ENCODE measurements at regions not wholly inside any gene's neighbourhood (a gene's known extent, or its start where the extent isn't known, plus 50 kb on each side); places are given as distances from the start of the nearest gene placed in this dataset.

DNA sequence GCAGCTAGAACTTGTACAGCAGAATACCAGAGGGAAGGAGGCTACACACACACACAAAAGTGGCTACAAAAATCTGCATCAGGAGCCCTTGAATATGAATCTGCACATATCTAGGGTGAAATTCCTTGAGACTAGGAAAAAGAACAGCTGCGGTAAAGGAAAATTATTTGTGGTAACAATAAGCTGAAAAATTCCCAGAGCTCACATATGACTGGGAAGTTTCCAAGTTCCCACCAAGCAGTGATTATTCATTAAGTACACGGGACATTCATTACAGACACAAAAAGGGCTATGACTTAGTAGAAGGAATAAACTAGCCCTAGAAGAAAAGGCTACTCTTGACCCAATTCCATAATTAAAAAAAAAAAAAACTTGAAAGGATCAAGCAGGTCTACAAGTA, 149.5 kb upstream of the BACE2 start:
- TF ChIP-seq, protein P1, sequence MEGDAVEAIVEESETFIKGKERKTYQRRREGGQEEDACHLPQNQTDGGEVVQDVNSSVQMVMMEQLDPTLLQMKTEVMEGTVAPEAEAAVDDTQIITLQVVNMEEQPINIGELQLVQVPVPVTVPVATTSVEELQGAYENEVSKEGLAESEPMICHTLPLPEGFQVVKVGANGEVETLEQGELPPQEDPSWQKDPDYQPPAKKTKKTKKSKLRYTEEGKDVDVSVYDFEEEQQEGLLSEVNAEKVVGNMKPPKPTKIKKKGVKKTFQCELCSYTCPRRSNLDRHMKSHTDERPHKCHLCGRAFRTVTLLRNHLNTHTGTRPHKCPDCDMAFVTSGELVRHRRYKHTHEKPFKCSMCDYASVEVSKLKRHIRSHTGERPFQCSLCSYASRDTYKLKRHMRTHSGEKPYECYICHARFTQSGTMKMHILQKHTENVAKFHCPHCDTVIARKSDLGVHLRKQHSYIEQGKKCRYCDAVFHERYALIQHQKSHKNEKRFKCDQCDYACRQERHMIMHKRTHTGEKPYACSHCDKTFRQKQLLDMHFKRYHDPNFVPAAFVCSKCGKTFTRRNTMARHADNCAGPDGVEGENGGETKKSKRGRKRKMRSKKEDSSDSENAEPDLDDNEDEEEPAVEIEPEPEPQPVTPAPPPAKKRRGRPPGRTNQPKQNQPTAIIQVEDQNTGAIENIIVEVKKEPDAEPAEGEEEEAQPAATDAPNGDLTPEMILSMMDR (conservative IDR thresholded peaks at IDR 0.05; ENCODE audit: low read length) = no peak
- TF ChIP-seq EZH2phosphoT487 (IDR thresholded peaks at IDR 0.05; ENCODE audit: borderline replicate concordance, low read depth, low read length) = no peak
